ENCODE measurements at regions not wholly inside any gene's neighbourhood (a gene's known extent, or its start where the extent isn't known, plus 50 kb on each side); places are given as distances from the start of the nearest gene placed in this dataset.

DNA sequence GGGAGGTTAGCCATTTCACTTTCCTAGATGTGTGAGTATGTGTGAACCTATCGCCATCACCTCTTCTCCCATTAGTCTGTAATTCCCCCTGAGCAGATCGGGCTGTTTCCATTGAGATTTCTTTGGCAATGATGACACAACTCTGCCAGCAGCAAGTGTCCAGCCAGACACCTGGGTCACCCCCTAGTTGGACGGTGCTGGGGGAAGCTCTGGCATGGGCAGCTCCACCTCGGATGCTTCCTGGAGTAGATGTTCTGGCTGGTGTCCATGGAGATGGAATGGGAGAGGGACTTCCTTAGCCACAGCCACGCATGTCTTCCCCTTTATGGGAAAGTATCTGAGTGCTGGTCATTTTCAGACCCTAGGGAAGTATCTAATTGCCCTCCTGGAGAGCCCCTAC lies 247.9 kb upstream of the RPL38 start:
- ATAC-seq (no peak), DNase-seq (no peak)
- TF ChIP-seq CTCF (IDR thresholded peaks at IDR 0.05): no peak
- no peak for TF ChIP-seq POLR2A (IDR thresholded peaks at IDR 0.05)
- H3K27me3 ChIP-seq: peaks cover 0 to 34% (median 15%) of the 10 kb centered on the region in 9 donors
- H3K36me3 ChIP-seq: no peaks in the 10 kb centered on the region
- H3K9me3 ChIP-seq: peaks cover 0 to 4% (median 0%) of the 10 kb centered on the region in 12 donors
- intact Hi-C loops (cut with DNase I): loop anchor here in 7 of 10 donors (5.0 to 10.0 kb wide), 9 partner anchors 121 to 531 kb away; partner anchors contain the start of gene SDK2 (in 1 of the 7)
- H3K27ac ChIP-seq: no peak overlapping the region
- 56 to 73% (median 60%) methylated on average over 5 of the region's 5 CpGs for WGBS, 4 donors
- H3K4me3 ChIP-seq: no peak overlapping the region
- peaks cover 0 to 12% (median 9%) of the 10 kb centered on the region in 12 donors for H3K4me1 ChIP-seq

- Histone ChIP-seq H3K4me1 (peaks cover 0 to 12% (median 9%) of the 10 kb centered on the region in 12 donors), H3K36me3 (no peaks in the 10 kb centered on the region), H3K9me3 (peaks cover 0 to 4% (median 0%) of the 10 kb centered on the region in 12 donors), H3K27me3 (peaks cover 0 to 28% (median 15%) of the 10 kb centered on the region in 9 donors), H3K27ac (no peak overlapping the region), H3K4me3 (no peak overlapping the region)
- ATAC-seq: no peak
- TF ChIP-seq CTCF (IDR thresholded peaks at IDR 0.05): no peak
- TF ChIP-seq POLR2A (IDR thresholded peaks at IDR 0.05): no peak
- intact Hi-C loops (cut with DNase I): loop anchor here in 7 of 10 donors (5.0 to 10.0 kb wide), 9 partner anchors 121 to 531 kb away; partner anchors contain the start of gene SDK2 (in 1 of the 7)
- WGBS, 4 donors: 77 to 100% (median 87%) methylated on average over 1 of the region's 1 CpG
- no peak for DNase-seq
These were observed 247.3 kb upstream of the RPL38 start for GRCh38 chr17:73956169-73956568.

GRCh38 chr17:73956595-73957465 lies 246.6 kb upstream of the RPL38 start:
- WGBS, 4 donors: 66 to 76% (median 70%) methylated on average over 15 of the region's 15 CpGs
- peaks cover 0 to 12% (median 9%) of the 10 kb centered on the region in 12 donors for H3K4me1 ChIP-seq
- TF ChIP-seq POLR2A (IDR thresholded peaks at IDR 0.05) (no peak), CTCF (IDR thresholded peaks at IDR 0.05) (peak; percentile 13 to 54 (median 44))
- peaks cover 0 to 4% (median 0%) of the 10 kb centered on the region in 12 donors for H3K9me3 ChIP-seq
- peak in 2 of 5 donors; percentile 20 to 37 for DNase-seq
- H3K27me3 ChIP-seq: peaks cover 0 to 22% (median 13%) of the 10 kb centered on the region in 9 donors
- ATAC-seq: peak in 3 of 4 donors; percentile 37 to 57 (median 42)
- no peaks in the 10 kb centered on the region for H3K36me3 ChIP-seq
- no peak overlapping the region for H3K27ac ChIP-seq
- H3K4me3 ChIP-seq: no peak overlapping the region
- intact Hi-C loops (cut with DNase I): loop anchor here in 7 of 10 donors (5.0 to 10.0 kb wide), 9 partner anchors 122 to 532 kb away; partner anchors contain the start of gene SDK2 (in 1 of the 7)

DNA sequence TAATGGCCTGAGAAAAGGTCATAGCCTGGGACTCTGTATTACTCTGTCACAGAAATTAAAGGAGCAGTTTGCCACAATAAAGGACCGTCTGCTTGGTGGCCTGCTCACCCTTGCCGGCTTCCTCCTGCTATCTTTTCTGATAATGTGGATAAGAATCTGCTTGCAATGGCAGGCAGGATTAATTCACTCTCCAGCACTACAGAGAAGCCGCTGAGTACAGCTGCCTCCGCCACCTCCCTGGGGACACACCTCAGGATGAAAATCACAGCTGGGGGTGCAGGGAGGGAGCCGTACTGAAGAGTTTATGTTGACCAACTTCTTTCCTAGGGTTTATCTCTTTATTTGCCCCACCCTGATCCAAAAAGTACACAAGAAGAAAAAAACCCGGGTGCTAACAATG lies 245.9 kb upstream of the RPL38 start:
- H3K27me3 ChIP-seq: peaks cover 0 to 14% (median 5%) of the 10 kb centered on the region in 9 donors
- H3K9me3 ChIP-seq: peaks cover 0 to 4% (median 0%) of the 10 kb centered on the region in 12 donors
- TF ChIP-seq POLR2A (IDR thresholded peaks at IDR 0.05) (no peak), CTCF (IDR thresholded peaks at IDR 0.05) (no peak)
- no peak for ATAC-seq
- 42 to 57% (median 53%) methylated on average over 6 of the region's 6 CpGs for WGBS, 4 donors
- DNase-seq: no peak
- intact Hi-C loops (cut with DNase I): loop anchor here in 7 of 10 donors (5.0 to 10.0 kb wide), 9 partner anchors 123 to 533 kb away; partner anchors contain the start of gene SDK2 (in 1 of the 7)
- H3K27ac ChIP-seq: no peak overlapping the region
- peaks cover 0 to 5% (median 4%) of the 10 kb centered on the region in 12 donors for H3K4me1 ChIP-seq
- H3K4me3 ChIP-seq: no peak overlapping the region
- no peaks in the 10 kb centered on the region for H3K36me3 ChIP-seq
